Esophagus squamous epithelium (tissue), 5 donors: ENCODE measurements at regions not wholly inside any gene's neighbourhood (a gene's known extent, or its start where the extent isn't known, plus 50 kb on each side); places are given as distances from the start of the nearest gene placed in this dataset.

Experiments
- DNase-seq: peaks from one replicate; lab custom pipeline; 2025; lab: John Stamatoyannopoulos, UW
- H3K27ac ChIP-seq, 4 donors: fragments of 200-600 bp; sonication (generic); one replicate each; pipeline ENCODE4 v1.5.1; 2016 to 2019; ENCODE audit warnings: mild to moderate bottlenecking in 1 of 4
- H3K27me3 ChIP-seq, 4 donors: fragments of 200-600 bp; sonication (generic); 1 replicate in 3 of 4; 2 replicates in 1 of 4; pipeline versions ENCODE4 v1.5.1 to v1.6.0; 2017 to 2021; ENCODE audit warnings: antibody characterized with exemption in 1 of 4
- H3K36me3 ChIP-seq, 3 donors: fragments of 200-600 bp; sonication (generic); one replicate each; pipeline ENCODE4 v1.5.1; 2016 to 2019
- H3K4me1 ChIP-seq, 3 donors: fragments of 200-600 bp; sonication (generic); one replicate each; pipeline ENCODE4 v1.5.1; 2017 to 2019
- H3K4me3 ChIP-seq, 4 donors: fragments of 200-600 bp; sonication (generic); 1 replicate in 3 of 4; 2 replicates in 1 of 4; pipeline ENCODE4 v1.5.1; 2016 to 2019; ENCODE audit warnings: mild to moderate bottlenecking in 2 of 4, moderate library complexity in 1 of 4
- H3K9me3 ChIP-seq, 3 donors: fragments of 200-600 bp; sonication (generic); one replicate each; pipeline ENCODE4 v1.5.1; 2016 to 2019
- POLR2A ChIP-seq, 4 donors: fragments of 450-650 bp; IDR thresholded peaks; one replicate each; pipeline ENCODE4 v1.6.1; 2017; ENCODE audit warnings: antibody characterized with exemption in 4 of 4, mild to moderate bottlenecking in 4 of 4, moderate library complexity in 3 of 4
- WGBS, 2 donors: methylation state at CpG; one replicate each; pipeline ENCODE4 v1.1.5; 2018; 5-methylcytosine and 5-hydroxymethylcytosine counted together
- intact Hi-C: fragments of 100-400 bp; cut with DNase I; formaldehyde crosslinking; loops from one replicate; pipeline ENCODE4 v1.15.0; 2022
- TF ChIP-seq, protein P1 (sequence below), 6 experiments: fragments of 450-650 bp in 4 of 6; fragments of 200-600 bp in 2 of 6; sonication (generic) in 2 of 6; IDR thresholded peaks; one replicate each; pipeline ENCODE4 v1.5.1; 2016 to 2019; ENCODE audit warnings: antibody characterized with exemption in 6 of 6, mild to moderate bottlenecking in 4 of 6, moderate library complexity in 4 of 6
- donor health status: DM: yes; HTN: yes; CAD: no.

- H3K27ac ChIP-seq, result no peak overlapping the region
- no peak for TF ChIP-seq POLR2A (IDR thresholded peaks at IDR 0.05)
- TF ChIP-seq, protein P1, sequence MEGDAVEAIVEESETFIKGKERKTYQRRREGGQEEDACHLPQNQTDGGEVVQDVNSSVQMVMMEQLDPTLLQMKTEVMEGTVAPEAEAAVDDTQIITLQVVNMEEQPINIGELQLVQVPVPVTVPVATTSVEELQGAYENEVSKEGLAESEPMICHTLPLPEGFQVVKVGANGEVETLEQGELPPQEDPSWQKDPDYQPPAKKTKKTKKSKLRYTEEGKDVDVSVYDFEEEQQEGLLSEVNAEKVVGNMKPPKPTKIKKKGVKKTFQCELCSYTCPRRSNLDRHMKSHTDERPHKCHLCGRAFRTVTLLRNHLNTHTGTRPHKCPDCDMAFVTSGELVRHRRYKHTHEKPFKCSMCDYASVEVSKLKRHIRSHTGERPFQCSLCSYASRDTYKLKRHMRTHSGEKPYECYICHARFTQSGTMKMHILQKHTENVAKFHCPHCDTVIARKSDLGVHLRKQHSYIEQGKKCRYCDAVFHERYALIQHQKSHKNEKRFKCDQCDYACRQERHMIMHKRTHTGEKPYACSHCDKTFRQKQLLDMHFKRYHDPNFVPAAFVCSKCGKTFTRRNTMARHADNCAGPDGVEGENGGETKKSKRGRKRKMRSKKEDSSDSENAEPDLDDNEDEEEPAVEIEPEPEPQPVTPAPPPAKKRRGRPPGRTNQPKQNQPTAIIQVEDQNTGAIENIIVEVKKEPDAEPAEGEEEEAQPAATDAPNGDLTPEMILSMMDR (IDR thresholded peaks at IDR 0.05), result no peak
- no peak for DNase-seq
- no peak overlapping the region for H3K4me3 ChIP-seq
- no peaks in the 10 kb centered on the region for H3K36me3 ChIP-seq
- intact Hi-C loops, result no loop called here
- 62 to 71% methylated on average over 3 of the region's 3 CpGs for WGBS, 2 donors
- H3K27me3 ChIP-seq, result no peaks in the 10 kb centered on the region
- H3K9me3 ChIP-seq, result no peaks in the 10 kb centered on the region
- H3K4me1 ChIP-seq, result no peaks in the 10 kb centered on the region
These were observed 1168.4 kb downstream of the SLITRK1 start for GRCh38 chr13:82713687-82714405.

DNA sequence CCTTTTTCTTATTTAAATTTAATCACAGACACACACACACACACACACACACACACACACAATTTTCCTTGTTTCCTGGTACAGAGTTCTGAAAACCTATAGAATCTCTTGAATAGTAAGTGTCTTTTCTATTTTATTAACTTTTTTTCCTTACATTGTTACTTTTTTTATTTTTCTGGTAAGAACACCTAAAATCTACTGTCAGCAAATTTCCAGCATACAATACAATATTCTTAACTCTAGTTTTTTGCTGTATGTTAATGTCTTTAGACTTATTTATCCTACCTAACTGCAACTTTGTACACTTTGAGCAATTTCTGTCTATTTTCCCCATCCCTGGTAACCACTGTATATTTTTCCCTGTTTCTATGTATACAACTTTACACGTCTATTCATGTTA, 1179.8 kb downstream of the SLITRK1 start:
- Histone ChIP-seq H3K4me3 (no peak overlapping the region), H3K9me3 (no peaks in the 10 kb centered on the region), H3K36me3 (no peaks in the 10 kb centered on the region), H3K27ac (no peak overlapping the region), H3K27me3 (no peaks in the 10 kb centered on the region), H3K4me1 (no peaks in the 10 kb centered on the region)
- WGBS, 2 donors, result 62 to 70% methylated on average over 1 of the region's 1 CpG
- no peak for TF ChIP-seq POLR2A (IDR thresholded peaks at IDR 0.05)
- TF ChIP-seq, protein P1 (IDR thresholded peaks at IDR 0.05), result no peak
- no peak for DNase-seq
- intact Hi-C loops, result no loop called here

GRCh38 chr13:82701020-82701419, 1181.3 kb downstream of the SLITRK1 start:
- H3K4me3 ChIP-seq, result no peak overlapping the region
- intact Hi-C loops, result no loop called here
- no peaks in the 10 kb centered on the region for H3K36me3 ChIP-seq
- no peak for DNase-seq
- H3K9me3 ChIP-seq, result no peaks in the 10 kb centered on the region
- no peak overlapping the region for H3K27ac ChIP-seq
- TF ChIP-seq POLR2A (IDR thresholded peaks at IDR 0.05), result no peak
- TF ChIP-seq, protein P1 (IDR thresholded peaks at IDR 0.05), result no peak
- no peaks in the 10 kb centered on the region for H3K4me1 ChIP-seq
- WGBS, 2 donors, result 73 to 80% methylated on average over 2 of the region's 2 CpGs
- no peaks in the 10 kb centered on the region for H3K27me3 ChIP-seq

GRCh38 chr13:82698941-82699340, 1183.3 kb downstream of the SLITRK1 start:
- intact Hi-C loops, result no loop called here
- Histone ChIP-seq H3K9me3 (no peaks in the 10 kb centered on the region), H3K27me3 (no peaks in the 10 kb centered on the region), H3K4me1 (no peaks in the 10 kb centered on the region), H3K36me3 (no peaks in the 10 kb centered on the region), H3K4me3 (no peak overlapping the region), H3K27ac (no peak overlapping the region)
- no peak for DNase-seq
- no peak for TF ChIP-seq POLR2A (IDR thresholded peaks at IDR 0.05)

DNA sequence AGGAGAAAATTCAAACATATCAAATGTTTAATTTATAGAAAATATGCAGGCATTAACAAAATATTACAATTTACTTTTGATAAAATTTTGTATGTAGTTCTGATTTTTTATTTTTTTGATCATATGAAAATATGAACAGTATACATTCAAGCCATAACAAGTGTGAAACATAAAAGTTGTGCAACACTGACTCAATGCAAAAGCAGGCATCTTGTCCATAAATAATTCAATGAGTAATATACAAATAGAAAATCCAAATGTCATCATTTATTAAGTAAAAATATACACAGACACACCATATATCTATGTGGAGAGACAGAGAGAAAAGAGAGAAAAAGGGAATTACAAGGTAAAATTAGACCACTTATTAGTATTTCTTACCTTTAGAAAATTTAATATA, 1183.9 kb downstream of the SLITRK1 start:
- TF ChIP-seq, protein P1 (IDR thresholded peaks at IDR 0.05), result no peak
- TF ChIP-seq POLR2A (IDR thresholded peaks at IDR 0.05), result no peak
- H3K27ac ChIP-seq, result no peak overlapping the region
- H3K4me1 ChIP-seq, result no peaks in the 10 kb centered on the region
- no peak overlapping the region for H3K4me3 ChIP-seq
- no peak for DNase-seq
- H3K27me3 ChIP-seq, result no peaks in the 10 kb centered on the region
- no peaks in the 10 kb centered on the region for H3K36me3 ChIP-seq
- intact Hi-C loops, result no loop called here
- H3K9me3 ChIP-seq, result no peaks in the 10 kb centered on the region

GRCh38 chr13:82693607-82694006, 1188.7 kb downstream of the SLITRK1 start:
- Histone ChIP-seq H3K4me1 (no peaks in the 10 kb centered on the region), H3K36me3 (no peaks in the 10 kb centered on the region), H3K27me3 (no peaks in the 10 kb centered on the region), H3K9me3 (no peaks in the 10 kb centered on the region), H3K27ac (no peak overlapping the region), H3K4me3 (no peak overlapping the region)
- 71 to 75% methylated on average over 1 of the region's 1 CpG for whole genome bisulfite sequencing, 2 donors
- TF ChIP-seq, protein P1 (IDR thresholded peaks at IDR 0.05), result no peak
- TF ChIP-seq POLR2A (IDR thresholded peaks at IDR 0.05), result no peak
- intact Hi-C loops, result no loop called here
- no peak for DNase-seq
